ENCODE measurements at regions not wholly inside any gene's neighbourhood (a gene's known extent, or its start where the extent isn't known, plus 50 kb on each side); places are given as distances from the start of the nearest gene placed in this dataset.
A peak's percentile ranks its signal among the peaks of the same experiment; 100 is the strongest.

DNA sequence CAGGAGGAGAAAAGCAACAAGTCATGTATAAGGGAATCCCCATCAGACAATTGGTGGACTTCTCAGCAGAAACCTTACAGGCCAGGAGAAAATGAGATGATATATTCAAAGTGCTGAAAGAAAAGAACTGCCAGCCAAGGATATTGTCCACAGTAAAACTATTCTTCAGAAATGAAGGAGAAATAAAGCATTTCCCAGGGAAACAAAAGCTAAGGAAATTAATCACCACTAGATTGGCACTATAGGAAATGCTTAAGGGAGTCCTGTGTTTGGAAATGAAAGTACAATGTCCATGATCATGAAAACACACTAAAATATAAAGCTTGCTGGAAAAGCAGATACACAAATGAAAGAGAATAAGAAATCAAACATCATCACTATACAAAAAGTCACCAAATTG, 282.0 kb downstream of the BLID start:
- Histone ChIP-seq H3K36me3 (no peaks in the 10 kb centered on the region), H3K9me3 (peaks cover 7 to 27% of the 10 kb centered on the region in 2 donors), H3K27me3 (no peaks in the 10 kb centered on the region), H3K4me1 (no peaks in the 10 kb centered on the region), H3K27ac (no peak overlapping the region), H3K4me3 (no peak overlapping the region)
- TF ChIP-seq POLR2A (IDR thresholded peaks at IDR 0.05) (no peak), CTCF (IDR thresholded peaks at IDR 0.05) (no peak), POLR2AphosphoS5 (IDR thresholded peaks at IDR 0.05) (no peak)
- intact Hi-C loops (cut with DNase I; ENCODE audit: low total_unique reads), result no loop called here
- DNase-seq (ENCODE audit: low spot score in 2 of 2), result no peak

GRCh38 chr11:121829159-121829643, 286.8 kb downstream of the BLID start:
- DNase-seq (ENCODE audit: low spot score in 2 of 2), result peak in 1 of 2 donors; percentile 19
- intact Hi-C loops (cut with DNase I; ENCODE audit: low total_unique reads), result no loop called here

DNA sequence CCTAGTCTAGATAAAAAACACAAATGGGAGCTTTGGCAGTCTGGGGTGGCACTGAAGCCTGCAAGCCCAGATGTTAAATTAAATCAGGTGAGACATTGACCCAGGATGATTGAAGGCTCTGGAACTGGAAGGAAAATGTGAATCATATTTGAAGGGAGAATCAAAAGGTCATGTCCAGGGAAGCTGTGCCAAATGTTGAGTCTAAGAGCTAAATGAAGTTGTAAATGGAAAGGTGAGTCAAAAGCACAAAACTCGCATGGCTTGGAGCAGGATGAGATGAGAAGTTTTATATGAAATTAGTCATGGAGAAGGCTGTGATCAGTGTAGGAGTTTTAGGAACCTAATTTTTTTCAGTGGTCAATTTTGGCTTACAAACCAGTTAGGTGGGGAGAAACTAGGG, 301.1 kb downstream of the BLID start:
- Histone ChIP-seq H3K4me1 (no peaks in the 10 kb centered on the region), H3K9me3 (peaks cover 11 to 34% of the 10 kb centered on the region in 2 donors), H3K4me3 (no peak overlapping the region), H3K27ac (no peak overlapping the region), H3K36me3 (no peaks in the 10 kb centered on the region), H3K27me3 (no peaks in the 10 kb centered on the region)
- intact Hi-C loops (cut with DNase I; ENCODE audit: low total_unique reads), result no loop called here
- no peak for TF ChIP-seq POLR2A (IDR thresholded peaks at IDR 0.05)
- no peak for TF ChIP-seq POLR2AphosphoS5 (IDR thresholded peaks at IDR 0.05)
- no peak for TF ChIP-seq CTCF (IDR thresholded peaks at IDR 0.05)
- DNase-seq (ENCODE audit: low spot score in 2 of 2), result no peak

More at GRCh38 chr11:121829159-121829643, 286.8 kb downstream of the BLID start:
- Histone ChIP-seq H3K36me3 (no peaks in the 10 kb centered on the region), H3K4me3 (no peak overlapping the region), H3K27ac (peak overlapping the region; percentile 26 to 57), H3K4me1 (no peaks in the 10 kb centered on the region), H3K27me3 (no peaks in the 10 kb centered on the region), H3K9me3 (peaks cover 7 to 20% of the 10 kb centered on the region in 2 donors)
- TF ChIP-seq POLR2A (IDR thresholded peaks at IDR 0.05) (no peak), POLR2AphosphoS5 (IDR thresholded peaks at IDR 0.05) (peak; percentile 54 to 85 (median 82)), CTCF (IDR thresholded peaks at IDR 0.05) (no peak)

GRCh38 chr11:121814296-121814695, 301.7 kb downstream of the BLID start:
- DNase-seq (ENCODE audit: low spot score in 2 of 2), result no peak
- Histone ChIP-seq H3K4me1 (no peaks in the 10 kb centered on the region), H3K4me3 (no peak overlapping the region), H3K9me3 (peaks cover 11 to 31% of the 10 kb centered on the region in 2 donors), H3K27ac (no peak overlapping the region), H3K27me3 (no peaks in the 10 kb centered on the region), H3K36me3 (no peaks in the 10 kb centered on the region)
- intact Hi-C loops (cut with DNase I; ENCODE audit: low total_unique reads), result no loop called here
- no peak for TF ChIP-seq POLR2A (IDR thresholded peaks at IDR 0.05)
- no peak for TF ChIP-seq POLR2AphosphoS5 (IDR thresholded peaks at IDR 0.05)
- TF ChIP-seq CTCF (IDR thresholded peaks at IDR 0.05), result no peak

DNA sequence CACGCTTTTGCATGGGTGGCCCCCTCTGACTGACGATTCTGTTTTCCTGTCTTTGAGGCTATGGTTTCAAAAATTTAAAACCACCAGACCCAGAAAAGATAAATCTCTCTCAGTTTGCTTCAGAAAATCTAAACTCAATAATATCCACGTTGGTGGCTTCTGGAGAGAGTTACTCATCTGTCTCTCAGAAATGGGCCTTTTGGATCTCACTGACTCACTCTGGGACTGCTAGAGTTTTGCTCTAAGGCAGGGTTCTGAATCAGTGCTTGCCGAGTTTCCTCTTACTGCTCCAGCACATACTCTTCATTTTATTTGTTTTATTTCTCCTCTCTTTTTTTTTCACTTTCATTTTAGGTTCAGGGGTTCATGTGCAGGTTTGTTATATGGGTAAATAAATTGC, 305.7 kb downstream of the BLID start:
- no peaks in the 10 kb centered on the region for H3K27me3 ChIP-seq
- no peaks in the 10 kb centered on the region for H3K4me1 ChIP-seq
- peaks cover 11 to 25% of the 10 kb centered on the region in 2 donors for H3K9me3 ChIP-seq
- no peak for TF ChIP-seq POLR2A (IDR thresholded peaks at IDR 0.05)
- TF ChIP-seq POLR2AphosphoS5 (IDR thresholded peaks at IDR 0.05), result no peak
- TF ChIP-seq CTCF (IDR thresholded peaks at IDR 0.05), result no peak
- H3K27ac ChIP-seq, result no peak overlapping the region
- no peak overlapping the region for H3K4me3 ChIP-seq
- H3K36me3 ChIP-seq, result no peaks in the 10 kb centered on the region
- intact Hi-C loops (cut with DNase I; ENCODE audit: low total_unique reads), result no loop called here
- DNase-seq (ENCODE audit: low spot score in 2 of 2), result no peak

Measured in breast epithelium (tissue), 4 donors.